GM12891 (cell line): ENCODE measurements at regions not wholly inside any gene's neighbourhood (a gene's known extent, or its start where the extent isn't known, plus 50 kb on each side); places are given as distances from the start of the nearest gene placed in this dataset.

ENCODE experiments used
- POLR2A ChIP-seq: IDR thresholded peaks from 2 replicates; pipeline ENCODE4 v1.6.1; 2011; ENCODE audit warnings: low read depth, low read length, control low read depth
- POLR2AphosphoS5 ChIP-seq: IDR thresholded peaks from 2 replicates; pipeline ENCODE4 v1.6.1; 2011; ENCODE audit warnings: low read depth, low read length, control low read depth
- TAF1 ChIP-seq: IDR thresholded peaks from 2 replicates; pipeline ENCODE4 v1.6.1; 2011; ENCODE audit warnings: low read depth, low read length, control low read depth

DNA sequence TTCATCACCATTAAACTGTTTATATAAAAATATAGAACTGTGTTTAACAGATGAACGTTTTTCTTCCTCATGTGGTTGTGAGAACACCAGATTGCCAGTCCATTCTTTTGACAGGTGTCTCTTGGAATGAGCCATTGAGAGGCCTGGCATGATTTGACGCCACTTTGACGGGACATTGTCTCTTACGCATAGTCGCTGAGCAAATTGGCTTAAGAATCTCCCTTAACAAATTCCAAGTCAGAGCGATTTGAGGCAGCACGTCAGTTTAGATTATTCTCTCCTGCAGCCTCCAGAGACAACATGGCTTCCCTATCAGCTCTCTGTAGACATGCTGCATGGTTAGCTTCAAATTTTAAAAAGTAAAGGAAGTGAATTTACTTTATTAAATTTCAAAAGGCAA is 510.7 kb upstream of the ACO1 start:
- no peak for TF ChIP-seq TAF1
- TF ChIP-seq POLR2A: no peak
- no peak for TF ChIP-seq POLR2AphosphoS5
